ENCODE measurements at regions not wholly inside any gene's neighbourhood (a gene's known extent, or its start where the extent isn't known, plus 50 kb on each side); places are given as distances from the start of the nearest gene placed in this dataset.

DNA sequence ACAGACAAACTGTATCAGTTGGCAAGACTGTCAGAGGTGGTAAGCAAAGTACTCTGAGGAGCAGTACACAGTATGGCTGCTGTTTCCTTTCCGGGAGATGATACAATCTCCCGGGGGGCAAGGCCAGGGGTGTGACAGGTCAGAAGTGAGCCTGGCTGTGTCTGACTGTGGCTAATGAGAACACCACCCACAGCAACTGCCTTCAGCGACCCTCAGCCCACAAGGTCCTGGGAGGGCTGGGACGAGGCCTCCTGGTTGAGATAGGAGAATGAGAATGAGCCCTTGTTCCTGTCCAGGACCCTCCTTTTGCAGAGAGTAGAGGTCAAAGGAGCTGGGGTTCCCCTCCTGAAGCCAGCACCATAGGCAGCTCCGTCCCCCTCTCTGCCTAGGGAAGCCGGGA, 421.7 kb downstream of the TCERG1L start:
- no peak overlapping the region for H3K4me3 ChIP-seq (ENCODE audit: low read length)
- no peak for DNase-seq (ENCODE audit: low read depth)
- TF ChIP-seq CTCF (conservative IDR thresholded peaks at IDR 0.05; ENCODE audit: low read length): no peak

- no peak overlapping the region for H3K4me3 ChIP-seq (ENCODE audit: low read length)
- no peak for DNase-seq (ENCODE audit: low read depth)
- TF ChIP-seq CTCF (conservative IDR thresholded peaks at IDR 0.05; ENCODE audit: low read length): no peak
These were observed 420.5 kb downstream of the TCERG1L start for GRCh38 chr10:130891066-130891465.

- no peak overlapping the region for H3K4me3 ChIP-seq (ENCODE audit: low read length)
- no peak for DNase-seq (ENCODE audit: low read depth)
- no peak for TF ChIP-seq CTCF (conservative IDR thresholded peaks at IDR 0.05; ENCODE audit: low read length)
These were observed 417.1 kb downstream of the TCERG1L start for GRCh38 chr10:130894471-130894870.

DNA sequence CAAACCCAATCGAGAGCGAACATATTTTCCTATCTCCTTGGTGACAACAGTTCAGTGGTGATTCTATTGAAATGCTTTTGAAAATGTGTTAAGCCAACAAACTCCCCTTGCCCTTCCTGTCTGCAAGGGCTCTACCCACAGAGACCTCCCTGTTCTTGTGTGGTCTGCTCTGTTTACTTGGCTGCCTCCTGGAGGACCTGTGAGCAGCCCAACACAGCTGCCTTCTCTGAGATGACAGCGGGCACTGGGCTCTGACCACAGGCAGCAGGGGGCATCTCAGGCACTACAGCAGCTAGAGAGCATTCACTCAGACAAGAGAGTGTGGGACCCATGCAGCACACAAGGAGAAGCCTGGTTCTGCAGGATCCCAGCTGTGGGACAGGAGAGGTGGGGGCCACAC, 416.4 kb downstream of the TCERG1L start:
- H3K4me3 ChIP-seq (ENCODE audit: low read length): no peak overlapping the region
- no peak for TF ChIP-seq CTCF (conservative IDR thresholded peaks at IDR 0.05; ENCODE audit: low read length)
- no peak for DNase-seq (ENCODE audit: low read depth)

GRCh38 chr10:130897815-130898214, 413.7 kb downstream of the TCERG1L start:
- no peak for DNase-seq (ENCODE audit: low read depth)
- no peak for TF ChIP-seq CTCF (conservative IDR thresholded peaks at IDR 0.05; ENCODE audit: low read length)
- H3K4me3 ChIP-seq (ENCODE audit: low read length): no peak overlapping the region

DNA sequence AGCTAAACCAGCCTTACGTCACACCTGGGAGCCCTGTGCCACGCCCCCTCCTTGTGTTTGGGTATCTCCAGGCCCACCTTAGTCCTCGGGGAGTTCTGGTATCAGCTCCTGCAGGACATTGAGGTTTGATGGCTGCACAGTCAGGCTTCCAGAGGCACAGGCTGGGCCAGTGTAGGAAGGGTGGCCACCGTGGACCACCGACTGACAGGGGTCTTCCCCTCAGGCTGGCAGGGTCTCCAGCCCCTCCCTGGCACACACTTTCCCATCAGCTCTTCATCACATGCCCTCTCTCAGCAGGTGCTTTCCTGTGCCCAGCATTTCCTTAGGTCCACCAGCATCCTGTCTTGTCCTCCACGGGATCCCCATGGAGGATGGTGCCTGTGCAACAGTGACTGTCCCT, 413.1 kb downstream of the TCERG1L start:
- no peak for DNase-seq (ENCODE audit: low read depth)
- no peak for TF ChIP-seq CTCF (conservative IDR thresholded peaks at IDR 0.05; ENCODE audit: low read length)
- H3K4me3 ChIP-seq (ENCODE audit: low read length): no peak overlapping the region

DNA sequence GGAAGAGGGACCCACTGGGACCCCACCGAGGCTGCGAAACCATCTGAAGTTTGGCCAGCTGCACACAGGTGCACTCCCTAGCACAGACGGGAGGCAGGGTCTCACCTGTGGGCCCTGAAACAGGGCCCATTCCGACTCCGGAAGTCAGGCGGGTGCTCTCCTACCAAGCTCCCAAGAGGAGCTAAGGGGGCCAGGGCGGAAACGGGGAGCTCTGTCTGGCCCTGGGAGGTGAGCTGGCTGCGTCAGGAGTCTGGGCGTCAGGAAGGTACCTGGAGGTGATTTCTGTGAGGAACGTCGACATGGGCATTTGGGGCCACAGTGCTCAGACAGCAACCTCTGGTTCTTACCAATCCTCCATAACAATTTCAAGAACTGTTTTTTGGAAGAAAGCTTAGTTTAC, 411.7 kb downstream of the TCERG1L start:
- no peak for TF ChIP-seq CTCF (conservative IDR thresholded peaks at IDR 0.05; ENCODE audit: low read length)
- H3K4me3 ChIP-seq (ENCODE audit: low read length): no peak overlapping the region
- DNase-seq (ENCODE audit: low read depth): no peak

Data from AG10803 (cell line).